K562 (cell line): ENCODE measurements at regions not wholly inside any gene's neighbourhood (a gene's known extent, or its start where the extent isn't known, plus 50 kb on each side); places are given as distances from the start of the nearest gene placed in this dataset.

Source experiments
- ATAC-seq: fragments of 200-7000 bp; cut with Tn5 transposase; 3 replicates; pipeline ENCODE4 v1.9.1; 2020; ENCODE audit warnings: moderate library complexity
- BruUV-seq: library from RNA; stranded (reverse); fragments of 400-500 nt; replicated peaks from 2 replicates; lab custom pipeline; 2021; lab: Mats Ljungman, UMichigan
- CTCF ChIA-PET: fragments of 300-600 bp; formaldehyde crosslinking; extraction: SDS; loops from one replicate; lab custom pipeline; 2021; ENCODE audit warnings: low intra/inter-chr PET ratio; lab: Yijun Ruan, JAX
- POLR2A ChIA-PET: fragments of 300-600, 350-650 bp; sonication (Branson Sonifier 250); formaldehyde crosslinking; extraction: SDS; loops from one replicate; lab custom pipeline; 2021; ENCODE audit warnings: antibody characterized with exemption, inconsistent platforms; lab: Yijun Ruan, JAX
- DNase-seq, 4 experiments: peaks; one replicate each; pipeline versions ENCODE4 v3.0.0 to v3.0.0-alpha.2; 2011 to 2018; ENCODE audit warnings: low spot score in 3 of 4, mixed read lengths in 3 of 4; ENCODE audit errors: extremely low read depth in 1 of 4
- FAIRE-seq: peaks from 2 replicates; lab custom pipeline; 2011; peaks lifted over from hg19 to GRCh38; lab: Jason Lieb, UNC
- H2AFZ ChIP-seq: 2 replicates; pipeline ENCODE4 v1.6.0; 2011; ENCODE audit warnings: low read depth, low read length, control low read depth, inconsistent platforms
- H3K27ac ChIP-seq: fragments of 200-600 bp; 3 replicates; pipeline ENCODE4 v1.8.0; 2011; ENCODE audit warnings: low read depth, mild to moderate bottlenecking, control low read depth, inconsistent platforms, low read length, moderate library complexity, mixed read lengths; ENCODE audit errors: extremely low read depth
- H3K27me3 ChIP-seq, 2 experiments: fragments of 300-600 bp in 1 of 2; 2 replicates in 1 of 2; 3 replicates in 1 of 2; pipeline versions ENCODE4 v1.6.0 to v1.8.0; 2011; ENCODE audit warnings: inconsistent platforms in 2 of 2, low read length in 2 of 2, mild to moderate bottlenecking in 1 of 2, mixed read lengths in 1 of 2, moderate library complexity in 1 of 2; ENCODE audit not compliant: control insufficient read depth in 2 of 2, insufficient read depth in 2 of 2
- H3K36me3 ChIP-seq: fragments of 300-600 bp; 3 replicates; pipeline ENCODE4 v1.8.0; 2011; ENCODE audit warnings: mild to moderate bottlenecking, low read length, inconsistent platforms; ENCODE audit not compliant: control insufficient read depth, insufficient read depth
- H3K4me1 ChIP-seq, 2 experiments: fragments of 200-600 bp in 1 of 2; replicated peaks in 1 of 2; 2 replicates in 1 of 2; 3 replicates in 1 of 2; pipeline versions ENCODE4 v1.5.1 to v1.8.0; 2011; ENCODE audit warnings: inconsistent platforms in 2 of 2, low read length in 2 of 2, mild to moderate bottlenecking in 1 of 2, mixed read lengths in 1 of 2, moderate library complexity in 1 of 2; ENCODE audit not compliant: control insufficient read depth in 2 of 2, insufficient read depth in 2 of 2
- H3K4me2 ChIP-seq: 2 replicates; pipeline ENCODE4 v1.6.1; 2011; ENCODE audit warnings: low read length, control low read depth, inconsistent platforms, mixed read lengths; ENCODE audit not compliant: insufficient read depth
- H3K4me3 ChIP-seq: fragments of 200-600 bp; sonication (generic), shearing (Covaris generic); 2 replicates; pipeline ENCODE4 v1.5.1; 2016; ENCODE audit warnings: control low read depth, inconsistent platforms
- H3K79me2 ChIP-seq: fragments of 200-600 bp; 3 replicates; pipeline ENCODE4 v1.8.0; 2011; ENCODE audit warnings: low read length, inconsistent platforms; ENCODE audit not compliant: control insufficient read depth, insufficient read depth
- H3K9ac ChIP-seq, 2 experiments: 2 replicates each; pipeline versions ENCODE4 v1.6.0 to v1.6.1; 2011; ENCODE audit warnings: low read depth in 2 of 2, low read length in 2 of 2, control low read depth in 1 of 2, inconsistent platforms in 1 of 2, mild to moderate bottlenecking in 1 of 2, mixed read lengths in 1 of 2; ENCODE audit not compliant: insufficient read depth in 1 of 2
- H3K9me1 ChIP-seq: one replicate; pipeline ENCODE4 v1.6.0; 2011; ENCODE audit warnings: inconsistent platforms, mild to moderate bottlenecking, low read length, moderate library complexity; ENCODE audit not compliant: control insufficient read depth, insufficient read depth
- H3K9me3 ChIP-seq: replicated peaks from 2 replicates; pipeline ENCODE4 v1.5.1; 2011; ENCODE audit warnings: low read depth, low read length, inconsistent platforms; ENCODE audit not compliant: control insufficient read depth, insufficient read depth
- H4K20me1 ChIP-seq: replicated peaks from 2 replicates; pipeline ENCODE4 v1.6.1; 2011; ENCODE audit warnings: low read length, inconsistent platforms, mixed read lengths; ENCODE audit not compliant: control insufficient read depth, insufficient read depth
- CTBP1 ChIP-seq: fragments of 450-650 bp; IDR thresholded peaks from 2 replicates; pipeline ENCODE4 v1.6.1; 2016; ENCODE audit warnings: borderline replicate concordance
- HDAC1 ChIP-seq, 2 experiments: fragments of 450-650 bp; IDR thresholded peaks; 2 replicates each; pipeline ENCODE4 v1.6.1; 2016 to 2017; ENCODE audit warnings: inconsistent platforms in 1 of 2, mild to moderate bottlenecking in 1 of 2, moderate library complexity in 1 of 2
- HSF4 ChIP-seq: fragments of 250-450 bp; sonication (Bioruptor Pico); IDR thresholded peaks from 2 replicates; pipeline ENCODE4 v2.1.2; 2022; ENCODE audit warnings: mild to moderate bottlenecking, moderate library complexity, borderline replicate concordance
- KLF10 ChIP-seq: fragments of 250-450 bp; sonication (Bioruptor Pico); IDR thresholded peaks from 2 replicates; pipeline ENCODE4 v1.6.1; 2021; ENCODE audit warnings: matching md5 sums
- MECOM ChIP-seq: fragments of 250-450 bp; sonication (Bioruptor Pico); IDR thresholded peaks from 2 replicates; pipeline ENCODE4 v1.8.0; 2022; ENCODE audit warnings: inconsistent platforms
- MEIS2 ChIP-seq: fragments of 450-650 bp; IDR thresholded peaks from 2 replicates; pipeline ENCODE4 v1.6.1; 2014; ENCODE audit warnings: mild to moderate bottlenecking; ENCODE audit not compliant: partially characterized antibody
- PML ChIP-seq: IDR thresholded peaks from 2 replicates; pipeline ENCODE4 v1.6.1; 2012; ENCODE audit warnings: low read length, inconsistent platforms
- ZBTB1 ChIP-seq: sonication (generic); formaldehyde crosslinking; IDR thresholded peaks from 2 replicates; pipeline ENCODE4 v1.8.1; 2023; ENCODE audit warnings: missing genetic modification reagents, low read depth, mild to moderate bottlenecking, borderline replicate concordance
- ZHX1 ChIP-seq: fragments of 150-350 bp; conservative IDR thresholded peaks from 2 replicates; pipeline ENCODE4 v1.6.1; 2014; ENCODE audit warnings: low read length
- ZNF134 ChIP-seq: fragments of 250-450 bp; sonication (Bioruptor Pico); conservative IDR thresholded peaks from 2 replicates; pipeline ENCODE4 v1.4.0; 2020
- ZNF274 ChIP-seq: IDR thresholded peaks from 2 replicates; pipeline ENCODE4 v1.6.1; 2011; ENCODE audit warnings: low read depth, mild to moderate bottlenecking, low read length, moderate library complexity, borderline replicate concordance
- ZNF316 ChIP-seq: fragments of 450-650 bp; IDR thresholded peaks from 2 replicates; pipeline ENCODE4 v1.6.1; 2016
- WGBS: fragments of 100-300 bp; shearing (Covaris generic); methylation state at CpG from one replicate; pipeline ENCODE4 v1.1.6; 2016; ENCODE audit warnings: low coverage, mixed read lengths; ENCODE audit not compliant: insufficient coverage; ENCODE audit errors: missing lambda C conversion rate; 5-methylcytosine and 5-hydroxymethylcytosine counted together
- in situ Hi-C: fragments of 300-500 bp; cut with MboI; formaldehyde crosslinking; loops from 4 replicates; pipeline ENCODE4 v1.15.0; 2018; ENCODE audit warnings: inconsistent platforms, mixed read lengths
- intact Hi-C: fragments of 100-400 bp; cut with micrococcal nuclease; formaldehyde crosslinking; loops from 2 replicates; pipeline ENCODE4 v1.14.2; 2022

- no peak for TF ChIP-seq CTBP1
- TF ChIP-seq ZNF274, result no peak
- TF ChIP-seq ZNF316, result no peak
- no peak for TF ChIP-seq PML
- no peak for TF ChIP-seq HDAC1 (IDR thresholded peaks at IDR 0.05)
- no peak for TF ChIP-seq MEIS2
- no peak for TF ChIP-seq ZBTB1 (CRISPR knock-in tag)
- no peak for TF ChIP-seq KLF10 (CRISPR knock-in tag)
- no peak for TF ChIP-seq ZNF134 (CRISPR knock-in tag)
Measured at GRCh38 chr12:87116780-87117179, 860.6 kb upstream of the MGAT4C start (continued).

- 2% methylated on average over 3 of the region's 3 CpGs for WGBS
- no peak for FAIRE-seq
- no TSS peak for BruUV-seq
- Histone ChIP-seq H3K9me1 (no peaks in the 10 kb centered on the region), H3K27ac (no peak overlapping the region), H3K9ac (no peak overlapping the region), H3K9me3 (peaks cover 1% of the 10 kb centered on the region; the same call in 1 of the 2 replicates), H2AFZ (no peak overlapping the region), H3K27me3 (no peaks in the 10 kb centered on the region), H4K20me1 (no peaks in the 10 kb centered on the region), H3K4me3 (no peak overlapping the region), H3K36me3 (no peaks in the 10 kb centered on the region), H3K4me2 (no peak overlapping the region), H3K79me2 (no peaks in the 10 kb centered on the region), H3K4me1 (no peaks in the 10 kb centered on the region)
- ATAC-seq, result no peak
- intact Hi-C loops (no loop called here), in situ Hi-C loops (no loop called here)
- POLR2A ChIA-PET, result no interaction called here
- DNase-seq, result no peak
- CTCF ChIA-PET, result no interaction called here
- TF ChIP-seq MECOM (CRISPR knock-in tag), result no peak
- no peak for TF ChIP-seq HSF4 (CRISPR knock-in tag)
- no peak for TF ChIP-seq ZHX1
Measured at GRCh38 chr12:87112571-87113345, 856.6 kb upstream of the MGAT4C start.
